Gastroesophageal sphincter (tissue), 4 donors: ENCODE measurements at regions not wholly inside any gene's neighbourhood (a gene's known extent, or its start where the extent isn't known, plus 50 kb on each side); places are given as distances from the start of the nearest gene placed in this dataset.

Source experiments
- ATAC-seq: fragments of 150-250 bp; one replicate; pipeline ENCODE4 v1.9.1; 2016; ENCODE audit warnings: mild to moderate bottlenecking, moderate library complexity
- H3K27ac ChIP-seq, 4 donors: fragments of 200-600 bp; sonication (generic) in 3 of 4; 1 replicate in 3 of 4; 2 replicates in 1 of 4; pipeline ENCODE4 v1.5.1; 2016 to 2019
- H3K27me3 ChIP-seq: fragments of 200-600 bp; sonication (generic); one replicate; pipeline ENCODE4 v1.5.1; 2019
- H3K36me3 ChIP-seq, 2 donors: fragments of 200-600 bp; sonication (generic); one replicate each; pipeline ENCODE4 v1.5.1; 2019; ENCODE audit warnings: control low read depth in 1 of 2
- H3K4me1 ChIP-seq, 3 donors: fragments of 200-600 bp; sonication (generic); 1 replicate in 2 of 3; 2 replicates in 1 of 3; pipeline ENCODE4 v1.5.1; 2016 to 2019; ENCODE audit warnings: control low read depth in 2 of 3
- H3K4me3 ChIP-seq, 2 donors: fragments of 200-600 bp; sonication (generic); one replicate each; pipeline ENCODE4 v1.5.1; 2019; ENCODE audit warnings: mild to moderate bottlenecking in 1 of 2, moderate library complexity in 1 of 2
- H3K9me3 ChIP-seq, 3 donors: fragments of 200-600 bp; sonication (generic); one replicate each; pipeline ENCODE4 v1.5.1; 2017 to 2019; ENCODE audit warnings: control low read depth in 2 of 3
- CTCF ChIP-seq, 4 experiments: fragments of 200-600 bp in 2 of 4; fragments of 450-650 bp in 2 of 4; sonication (generic) in 1 of 4; IDR thresholded peaks; one replicate each; pipeline ENCODE4 v1.5.1; 2017 to 2019; ENCODE audit warnings: antibody characterized with exemption in 4 of 4, mild to moderate bottlenecking in 2 of 4, moderate library complexity in 2 of 4
- EP300 ChIP-seq: sonication (generic); formaldehyde crosslinking; IDR thresholded peaks from one replicate; pipeline ENCODE4 v1.6.1; 2017; ENCODE audit warnings: antibody characterized with exemption, mild to moderate bottlenecking
- POLR2A ChIP-seq, 2 donors: fragments of 450-650 bp; IDR thresholded peaks; one replicate each; pipeline ENCODE4 v1.6.1; 2017; ENCODE audit warnings: antibody characterized with exemption in 2 of 2, mild to moderate bottlenecking in 2 of 2, moderate library complexity in 1 of 2
- POLR2AphosphoS5 ChIP-seq: sonication (generic); formaldehyde crosslinking; IDR thresholded peaks from one replicate; pipeline ENCODE4 v1.6.1; 2017; ENCODE audit warnings: antibody characterized with exemption
- WGBS, 2 donors: methylation state at CpG; one replicate each; pipeline ENCODE4 v1.1.5; 2018; ENCODE audit warnings: low coverage in 1 of 2; 5-methylcytosine and 5-hydroxymethylcytosine counted together

DNA sequence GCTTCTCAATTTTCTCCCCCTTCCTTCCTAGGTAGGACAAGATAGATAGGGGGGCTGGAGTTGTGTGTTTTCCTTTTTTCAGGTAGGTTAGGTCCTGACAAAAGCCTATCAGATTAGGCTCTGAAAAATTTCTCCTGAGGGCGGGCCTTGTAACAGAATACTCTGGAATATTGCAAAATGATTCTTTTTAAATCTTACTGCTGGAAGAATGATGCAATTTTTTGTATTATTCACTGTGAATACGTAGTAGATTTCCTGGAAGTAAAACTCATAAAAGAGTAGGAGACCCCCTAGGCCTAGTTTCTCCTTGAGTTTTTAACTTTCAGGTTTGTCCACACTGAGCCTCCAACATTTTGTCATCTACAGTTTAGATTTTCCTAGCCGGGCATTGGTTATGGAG lies 1701.8 kb downstream of the EFNA5 start:
- Histone ChIP-seq H3K27ac (no peak overlapping the region), H3K4me3 (no peak overlapping the region), H3K9me3 (no peaks in the 10 kb centered on the region), H3K4me1 (no peaks in the 10 kb centered on the region), H3K27me3 (no peaks in the 10 kb centered on the region), H3K36me3 (no peaks in the 10 kb centered on the region)
- TF ChIP-seq POLR2A (IDR thresholded peaks at IDR 0.05) = no peak
- TF ChIP-seq POLR2AphosphoS5 = no peak
- no peak for TF ChIP-seq EP300
- no peak for TF ChIP-seq CTCF (IDR thresholded peaks at IDR 0.05)
- 87 to 89% methylated on average over 3 of the region's 3 CpGs for WGBS, 2 donors
- ATAC-seq = no peak

- Histone ChIP-seq H3K4me3 (no peak overlapping the region), H3K9me3 (no peaks in the 10 kb centered on the region), H3K36me3 (no peaks in the 10 kb centered on the region), H3K27me3 (no peaks in the 10 kb centered on the region), H3K4me1 (no peaks in the 10 kb centered on the region), H3K27ac (no peak overlapping the region)
- no peak for TF ChIP-seq EP300
- TF ChIP-seq CTCF (IDR thresholded peaks at IDR 0.05) = no peak
- no peak for TF ChIP-seq POLR2A (IDR thresholded peaks at IDR 0.05)
- no peak for TF ChIP-seq POLR2AphosphoS5
- no peak for ATAC-seq
- 49 to 69% methylated on average over 2 of the region's 2 CpGs for WGBS, 2 donors
Measured at GRCh38 chr5:105963696-105964255, 1707.0 kb downstream of the EFNA5 start.

GRCh38 chr5:105961572-105961971 lies 1709.2 kb downstream of the EFNA5 start:
- Histone ChIP-seq H3K27ac (no peak overlapping the region), H3K9me3 (no peaks in the 10 kb centered on the region), H3K27me3 (no peaks in the 10 kb centered on the region), H3K4me3 (no peak overlapping the region), H3K4me1 (no peaks in the 10 kb centered on the region), H3K36me3 (no peaks in the 10 kb centered on the region)
- TF ChIP-seq CTCF (IDR thresholded peaks at IDR 0.05) = no peak
- no peak for TF ChIP-seq POLR2AphosphoS5
- no peak for TF ChIP-seq EP300
- no peak for TF ChIP-seq POLR2A (IDR thresholded peaks at IDR 0.05)
- ATAC-seq = no peak
- 64 to 93% methylated on average over 2 of the region's 2 CpGs for WGBS, 2 donors

- 71 to 86% methylated on average over 1 of the region's 1 CpG for WGBS, 2 donors
Measured at GRCh38 chr5:105956456-105957196, 1714.1 kb downstream of the EFNA5 start.

More at GRCh38 chr5:105956456-105957196, 1714.1 kb downstream of the EFNA5 start:
- H3K27me3 ChIP-seq = no peaks in the 10 kb centered on the region
- H3K4me3 ChIP-seq = no peak overlapping the region
- no peaks in the 10 kb centered on the region for H3K9me3 ChIP-seq
- no peaks in the 10 kb centered on the region for H3K4me1 ChIP-seq
- no peak overlapping the region for H3K27ac ChIP-seq
- no peaks in the 10 kb centered on the region for H3K36me3 ChIP-seq
- TF ChIP-seq POLR2A (IDR thresholded peaks at IDR 0.05) (no peak), CTCF (IDR thresholded peaks at IDR 0.05) (no peak), POLR2AphosphoS5 (no peak), EP300 (no peak)
- ATAC-seq = no peak
